Stimulated activated CD4-positive, alpha-beta T cell treated with anti-CD3 and anti-CD28 coated beads, Interleukin-1b, Interleukin-23, amount 100 ng/mL, for 24 hours (primary cell): ENCODE measurements at regions not wholly inside any gene's neighbourhood (a gene's known extent, or its start where the extent isn't known, plus 50 kb on each side); places are given as distances from the start of the nearest gene placed in this dataset.
"Not testable (repeated sequence)": the region's sequence is repeated elsewhere in the genome, so short reads cannot be mapped to it uniquely, and the experiment has no call there.

Experiments used
- DNase-seq, 4 experiments: peaks; one replicate each; pipeline ENCODE4 v3.0.0-alpha.2; 2020; ENCODE audit warnings: low read depth in 4 of 4, low spot score in 1 of 4

- no peak for DNase-seq
Observed at GRCh38 chr9:106177216-106177615, 482.9 kb downstream of the TMEM38B start.

- no peak for DNase-seq
Observed at GRCh38 chr9:106179191-106179590, 484.9 kb downstream of the TMEM38B start.

GRCh38 chr9:106203815-106204516 is 509.6 kb downstream of the TMEM38B start:
- not testable (repeated sequence) for DNase-seq

- DNase-seq = no peak
Observed at GRCh38 chr9:106207298-106207697, 513.0 kb downstream of the TMEM38B start.

GRCh38 chr9:106218427-106218826 is 524.1 kb downstream of the TMEM38B start:
- DNase-seq = no peak

- no peak for DNase-seq
Observed at GRCh38 chr9:106218854-106219253, 524.5 kb downstream of the TMEM38B start.

GRCh38 chr9:106220415-106220814 is 526.1 kb downstream of the TMEM38B start:
- no peak for DNase-seq

- no peak for DNase-seq
Observed at GRCh38 chr9:106228861-106229260, 534.5 kb downstream of the TMEM38B start.

- no peak for DNase-seq
Observed at GRCh38 chr9:106233116-106233515, 538.8 kb downstream of the TMEM38B start.

GRCh38 chr9:106260908-106261307 is 566.6 kb downstream of the TMEM38B start:
- not testable (repeated sequence) for DNase-seq

- no peak for DNase-seq
Observed at GRCh38 chr9:106277966-106278365, 583.6 kb downstream of the TMEM38B start.

- no peak for DNase-seq
Observed at GRCh38 chr9:106283769-106284168, 579.2 kb upstream of the ZNF462 start.

- DNase-seq = no peak
Observed at GRCh38 chr9:106284296-106284695, 578.7 kb upstream of the ZNF462 start.

- no peak for DNase-seq
Observed at GRCh38 chr9:106286249-106286648, 576.7 kb upstream of the ZNF462 start.

GRCh38 chr9:106287091-106287631 is 575.8 kb upstream of the ZNF462 start:
- DNase-seq = no peak

GRCh38 chr9:106287731-106288130 is 575.2 kb upstream of the ZNF462 start:
- DNase-seq = no peak

GRCh38 chr9:106288689-106289088 is 574.3 kb upstream of the ZNF462 start:
- DNase-seq = no peak

- DNase-seq = no peak
Observed at GRCh38 chr9:106291786-106292185, 571.2 kb upstream of the ZNF462 start.

GRCh38 chr9:106296426-106296825 is 566.5 kb upstream of the ZNF462 start:
- DNase-seq = no peak

GRCh38 chr9:106298997-106299396 is 564.0 kb upstream of the ZNF462 start:
- no peak for DNase-seq

- DNase-seq = no peak
Observed at GRCh38 chr9:106304401-106304920, 558.5 kb upstream of the ZNF462 start.

GRCh38 chr9:106305428-106306133 is 557.4 kb upstream of the ZNF462 start:
- no peak for DNase-seq
